NCI-H2227 treated with DMSO at 0.1 percent for 48 hours (cell line): ENCODE measurements at regions not wholly inside any gene's neighbourhood (a gene's known extent, or its start where the extent isn't known, plus 50 kb on each side); places are given as distances from the start of the nearest gene placed in this dataset.
"Not testable (repeated sequence)": the region's sequence is repeated elsewhere in the genome, so short reads cannot be mapped to it uniquely, and the experiment has no call there.

Experiments
- DNase-seq: peaks from one replicate; lab custom pipeline; 2025; lab: John Stamatoyannopoulos, UW

DNA sequence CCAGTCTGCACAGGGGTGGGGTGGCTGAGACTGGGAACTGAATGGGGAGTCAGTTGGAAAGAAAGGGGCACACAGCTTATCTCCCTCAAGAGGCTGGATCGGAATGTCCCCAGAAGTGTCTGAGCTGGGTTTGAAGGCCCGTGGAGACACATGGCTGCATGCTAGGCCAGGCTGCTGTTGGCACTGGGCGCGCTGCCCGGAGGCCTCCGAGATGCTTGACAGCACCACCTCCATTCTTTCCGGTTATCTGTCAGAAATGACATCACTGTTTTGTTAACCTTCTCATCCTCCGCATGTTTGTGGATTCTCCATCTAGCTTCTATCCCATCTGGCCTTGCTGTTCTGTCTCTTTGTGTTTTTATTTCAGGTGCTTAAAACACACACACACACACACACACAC is 85.5 kb downstream of the APIP start:
- DNase-seq: no peak

DNA sequence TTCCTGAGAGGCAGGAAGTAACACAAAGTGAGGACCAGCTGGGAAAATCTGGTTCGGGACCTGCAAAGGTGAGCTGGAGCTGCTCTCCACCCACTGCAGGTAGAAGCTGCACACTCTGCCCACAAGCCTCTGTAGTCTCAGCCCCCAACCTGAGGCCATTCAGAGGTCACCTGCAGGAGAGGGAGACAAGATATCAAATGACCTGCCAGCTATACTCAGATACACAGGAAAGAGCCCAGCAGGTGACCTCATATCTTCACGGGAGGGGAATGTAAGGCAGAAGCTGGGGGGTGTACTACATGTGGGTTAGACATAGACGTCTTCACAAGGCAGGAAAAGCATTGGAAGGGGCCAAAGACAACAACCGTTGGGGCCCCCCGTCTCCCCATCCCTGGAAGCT is 86.1 kb downstream of the APIP start:
- no peak for DNase-seq

DNA sequence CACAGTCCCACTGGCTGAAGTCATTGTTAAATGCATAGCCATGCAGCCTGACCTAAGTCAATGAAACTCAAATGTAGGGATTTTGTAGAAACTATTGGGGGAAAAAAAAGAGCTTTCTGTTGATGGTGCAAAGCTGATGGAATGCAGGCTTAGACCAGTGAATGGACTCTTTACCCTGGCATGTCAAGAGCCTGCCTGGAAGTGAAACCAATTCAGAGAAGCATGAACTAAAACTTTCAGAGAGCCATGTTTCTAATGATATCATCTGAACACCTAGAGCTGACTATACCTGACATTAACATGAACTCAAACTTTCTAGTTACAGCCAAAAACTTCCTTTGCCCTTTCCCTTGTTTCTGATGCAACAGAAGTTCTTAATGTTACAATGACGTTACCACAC is 89.0 kb downstream of the APIP start:
- DNase-seq: no peak

DNA sequence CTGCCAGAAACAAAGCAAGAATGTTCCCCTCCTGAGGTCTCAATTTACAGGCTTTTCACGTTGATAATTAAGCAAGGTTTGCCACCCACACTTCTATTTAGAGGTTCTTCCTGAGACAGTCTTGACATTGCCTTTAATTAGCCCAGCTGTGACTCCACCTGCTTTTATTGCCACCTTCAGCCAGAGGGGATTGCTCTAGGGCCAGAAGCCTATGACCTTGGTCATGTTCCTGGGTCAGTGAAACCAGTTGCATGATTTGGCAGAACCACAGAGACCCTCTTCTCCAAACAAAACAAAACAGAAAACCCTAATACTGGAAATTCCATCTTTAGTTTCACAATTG is 89.8 kb downstream of the APIP start:
- DNase-seq: no peak

DNA sequence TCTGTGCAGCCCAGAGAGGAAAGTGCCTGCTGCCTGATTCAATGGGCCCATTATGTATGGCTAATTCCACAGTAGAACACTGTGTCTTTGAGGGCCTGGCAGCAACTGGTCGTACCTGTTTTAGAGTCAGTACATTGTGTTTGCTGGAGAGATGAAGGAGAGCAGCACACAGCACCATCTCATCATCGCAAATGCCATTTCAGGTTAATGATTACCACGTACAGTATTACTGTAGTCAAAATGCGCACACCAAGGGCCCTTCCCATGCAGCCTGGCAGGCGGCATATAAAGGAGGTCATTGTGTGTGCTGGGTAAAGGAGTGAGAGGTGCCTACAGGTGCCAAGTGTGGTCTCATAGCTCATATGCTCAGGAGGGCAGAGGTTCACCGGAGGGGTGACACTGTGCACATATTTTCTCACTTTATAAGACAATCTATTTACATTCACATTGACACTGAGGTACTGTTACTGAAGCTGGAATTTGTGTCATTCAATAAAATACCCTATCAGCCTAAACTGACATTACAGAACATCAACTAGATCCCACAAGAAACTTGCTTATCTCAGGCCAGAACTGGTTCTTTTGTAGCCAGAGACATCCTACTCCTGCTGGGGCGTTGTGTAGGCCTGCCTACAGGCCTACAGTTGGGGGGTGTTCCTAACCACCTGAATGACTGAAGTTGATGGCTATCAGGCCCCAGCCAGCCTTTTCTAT is 90.4 kb downstream of the APIP start:
- DNase-seq: no peak

DNA sequence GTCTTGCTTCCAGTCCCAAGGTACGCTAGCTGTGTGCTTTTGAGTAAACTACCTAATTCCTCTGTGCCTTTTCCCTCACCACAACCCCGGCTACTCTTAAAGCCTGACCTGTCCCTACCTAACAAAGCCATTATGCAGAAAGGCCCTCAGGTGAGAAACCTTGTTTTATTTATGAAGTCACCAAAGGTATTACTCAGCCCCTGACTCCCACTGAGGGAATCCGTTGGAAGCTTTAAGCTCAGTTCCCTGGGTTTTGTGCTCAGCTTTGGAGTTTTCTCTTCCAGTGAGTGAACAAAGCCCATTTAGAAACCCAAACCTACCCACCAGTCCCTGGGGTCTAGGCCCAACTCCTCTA is 90.9 kb downstream of the APIP start:
- no peak for DNase-seq

DNA sequence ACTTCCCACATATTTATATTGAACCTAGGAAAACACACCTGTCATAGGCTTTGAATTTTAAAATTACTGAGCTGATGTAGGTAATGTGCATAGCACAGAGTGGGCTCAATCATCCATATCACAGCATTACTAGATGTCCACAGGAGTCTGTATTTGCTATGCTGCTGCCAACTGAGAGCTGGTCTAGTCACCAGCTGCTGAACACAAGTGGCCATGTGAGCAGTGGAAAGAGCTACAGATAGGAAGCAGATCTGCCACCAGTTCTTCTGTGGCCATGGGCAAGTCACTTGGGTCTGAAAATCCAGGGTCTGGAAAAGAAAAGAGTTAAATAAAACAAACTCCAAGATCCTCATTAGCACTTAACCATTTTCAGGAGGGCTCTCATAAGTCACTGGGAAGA is 91.8 kb downstream of the APIP start:
- no peak for DNase-seq

DNA sequence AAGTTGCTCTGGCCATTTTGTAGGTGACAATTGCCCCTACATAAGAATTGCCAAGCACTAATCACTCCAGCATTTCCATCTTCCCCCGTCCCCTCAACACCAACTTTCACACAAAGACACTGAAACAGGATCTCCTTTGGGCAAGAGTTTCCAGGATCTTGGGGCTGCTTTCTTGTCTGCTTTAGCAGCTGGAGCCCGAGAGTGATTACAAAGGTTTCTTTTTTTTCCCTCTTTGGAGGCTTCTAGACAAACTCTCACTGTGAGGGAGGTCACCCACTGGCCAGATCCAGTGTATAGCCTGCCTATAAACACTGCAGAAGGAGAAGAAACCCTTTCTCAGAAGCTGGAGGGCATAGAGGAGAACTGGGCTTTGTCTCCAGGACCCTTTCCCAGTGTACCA is 92.5 kb downstream of the APIP start:
- no peak for DNase-seq

DNA sequence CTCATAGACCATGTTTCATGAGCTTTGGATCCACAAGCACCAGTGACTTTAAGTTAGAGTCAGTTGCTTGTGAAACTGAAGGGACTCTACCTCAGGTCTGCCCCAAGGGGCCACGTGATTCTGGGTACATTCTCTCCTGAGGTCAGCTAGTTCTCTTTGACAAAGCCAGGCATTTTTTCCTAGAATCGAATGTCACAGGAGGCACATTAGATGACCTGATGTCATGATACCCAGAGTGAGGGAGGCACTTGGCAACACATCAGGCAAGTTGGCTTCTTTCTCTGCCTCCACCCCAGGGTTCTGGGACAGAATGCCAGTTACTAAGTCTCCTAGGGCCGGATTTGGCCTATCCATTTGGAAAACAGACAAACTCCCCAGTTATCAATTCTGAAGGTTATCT is 93.0 kb downstream of the APIP start:
- no peak for DNase-seq

DNA sequence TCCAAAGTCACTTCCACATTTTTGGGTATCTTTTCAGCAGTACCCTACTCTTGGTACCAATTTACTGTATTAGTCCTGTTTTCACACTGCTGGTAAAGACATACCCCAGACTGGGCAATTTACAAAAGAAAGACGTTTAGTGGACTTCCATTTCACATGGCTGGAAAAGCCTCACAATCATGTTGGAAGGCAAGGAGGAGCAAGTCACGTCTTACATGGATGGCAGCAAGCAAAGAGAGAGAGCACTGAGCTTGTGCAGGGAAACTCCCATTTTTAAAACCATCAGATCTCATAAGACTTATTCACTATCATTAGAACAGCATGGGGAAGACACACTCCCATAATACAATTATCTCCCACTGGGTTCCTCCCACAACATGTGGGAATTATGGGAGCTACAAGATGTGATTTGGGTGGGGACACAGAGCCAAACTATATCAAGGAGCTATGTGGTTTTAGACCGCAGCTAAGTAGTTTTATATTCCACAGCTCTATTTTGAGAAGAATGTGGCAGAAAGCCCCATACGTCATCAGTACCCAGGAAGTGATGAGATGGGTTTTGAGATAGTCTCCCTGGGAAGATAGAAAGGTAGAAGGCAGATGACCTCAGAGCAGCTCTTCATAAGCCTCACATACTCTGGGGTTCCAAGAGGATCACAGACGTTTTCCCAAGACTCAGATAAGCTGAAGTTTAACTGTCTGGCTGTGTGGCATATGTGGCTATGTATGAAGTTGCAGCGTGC is 96.3 kb downstream of the APIP start:
- DNase-seq: no peak

DNA sequence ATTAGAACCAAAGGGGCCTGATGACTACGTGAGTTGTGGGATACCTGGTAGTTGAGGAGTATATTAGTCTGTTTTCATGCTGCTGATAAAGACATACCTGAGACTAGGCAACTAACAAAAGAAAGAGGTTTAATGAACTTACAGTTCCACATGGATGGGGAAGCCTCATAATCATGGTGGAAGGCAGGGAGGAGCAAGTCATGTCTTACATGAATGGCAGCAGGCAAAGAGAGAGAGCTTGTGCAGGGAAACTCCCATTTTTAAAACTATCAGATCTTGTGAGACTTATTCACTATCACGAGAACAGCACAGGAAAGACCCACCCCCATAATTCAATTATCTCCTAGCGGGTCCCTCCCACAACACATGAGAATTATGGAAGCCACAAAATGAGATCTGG is 98.4 kb downstream of the APIP start:
- not testable (repeated sequence) for DNase-seq

DNA sequence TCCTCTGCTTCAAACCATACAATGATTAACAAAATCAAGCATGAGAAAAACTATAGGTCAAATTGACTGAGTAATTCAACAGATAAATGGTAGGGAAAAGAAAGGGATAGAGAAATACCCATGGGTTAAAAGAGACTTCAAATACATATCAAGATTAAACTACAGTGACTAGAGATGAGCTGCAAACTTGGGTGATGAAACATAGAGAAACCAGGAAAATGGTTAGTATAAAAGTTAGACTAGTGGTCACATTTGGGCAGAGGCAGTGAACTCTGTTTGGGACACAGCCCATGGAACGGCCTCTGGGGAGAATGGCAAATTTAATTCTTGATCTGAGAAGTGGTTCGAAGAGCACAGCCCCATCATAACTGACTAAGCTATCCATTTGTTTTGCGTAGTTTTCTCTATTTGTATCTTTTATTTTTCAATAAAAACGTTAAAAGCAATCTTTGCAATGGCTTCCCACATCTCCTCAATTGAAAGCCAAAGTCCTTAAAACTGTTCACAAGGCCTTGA is 99.4 kb downstream of the APIP start:
- no peak for DNase-seq

DNA sequence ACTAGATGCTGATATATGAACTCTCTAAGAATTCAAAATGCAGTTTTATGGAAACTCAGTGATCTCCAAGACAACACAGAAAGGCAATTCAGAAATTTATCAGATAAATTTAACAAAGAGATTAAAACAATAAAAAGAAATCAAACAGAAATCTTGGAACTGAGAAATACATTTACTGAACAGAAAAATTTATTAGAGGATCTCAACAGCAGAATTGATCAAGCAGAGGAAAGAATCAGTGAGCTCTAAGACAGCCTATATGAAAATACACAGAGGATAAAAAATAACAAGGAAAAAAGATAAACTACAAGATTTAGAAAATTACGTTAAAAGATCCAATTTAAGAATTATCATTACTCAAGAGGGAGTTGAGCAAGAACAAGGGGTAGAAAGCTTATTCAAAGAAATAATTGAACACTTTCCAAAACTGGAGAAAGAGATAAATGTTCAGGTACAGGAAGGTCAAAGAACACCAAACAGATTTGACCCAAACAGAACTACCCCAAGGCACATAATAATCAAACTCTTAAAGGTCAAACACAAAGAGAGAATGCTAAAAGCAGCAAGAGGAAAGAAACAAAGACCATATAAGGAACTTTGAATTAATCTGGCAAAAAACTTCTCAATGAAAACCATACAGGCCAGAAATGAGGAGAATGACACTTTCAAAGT is 103.1 kb downstream of the APIP start:
- no peak for DNase-seq

DNA sequence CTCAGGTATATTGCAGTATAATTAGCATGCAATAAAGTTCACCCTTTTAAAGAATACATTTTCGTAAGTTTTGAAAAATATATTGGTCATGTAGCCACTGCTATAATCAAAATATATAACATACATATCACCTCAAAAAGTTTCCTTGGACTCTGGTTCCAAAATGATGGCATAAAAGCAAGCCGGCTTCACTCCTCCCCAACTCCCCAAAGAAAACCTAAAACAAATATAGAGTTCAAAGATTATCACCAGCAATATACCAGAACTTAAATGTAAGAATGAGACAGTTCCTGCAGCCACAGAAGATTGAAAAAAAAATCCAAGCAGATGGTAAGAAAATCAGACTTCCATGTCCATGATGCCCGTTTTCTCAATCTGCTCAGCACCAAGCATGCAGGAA is 104.3 kb downstream of the APIP start:
- DNase-seq: no peak

DNA sequence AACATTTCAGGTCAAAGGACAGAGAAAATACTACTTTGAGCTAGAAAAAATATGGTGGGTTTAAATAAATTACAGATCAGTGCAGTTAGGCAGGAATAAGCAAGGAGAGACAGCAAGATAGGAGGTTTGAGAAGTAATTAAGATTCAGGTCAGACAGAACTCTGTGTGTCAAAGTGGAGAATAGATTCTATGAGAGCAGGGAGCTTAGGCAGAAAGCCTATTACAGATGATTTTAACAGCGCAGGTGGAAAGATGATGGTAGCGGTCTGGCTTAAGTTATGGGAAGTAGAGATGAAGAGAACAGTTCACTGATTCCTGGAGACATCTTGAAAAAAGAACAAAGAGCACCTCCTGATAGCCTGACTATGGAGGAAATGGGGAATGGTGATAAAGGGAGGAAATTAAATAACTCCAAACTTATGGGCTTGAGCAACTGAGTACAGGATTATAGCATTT is 106.0 kb downstream of the APIP start:
- DNase-seq: no peak

DNA sequence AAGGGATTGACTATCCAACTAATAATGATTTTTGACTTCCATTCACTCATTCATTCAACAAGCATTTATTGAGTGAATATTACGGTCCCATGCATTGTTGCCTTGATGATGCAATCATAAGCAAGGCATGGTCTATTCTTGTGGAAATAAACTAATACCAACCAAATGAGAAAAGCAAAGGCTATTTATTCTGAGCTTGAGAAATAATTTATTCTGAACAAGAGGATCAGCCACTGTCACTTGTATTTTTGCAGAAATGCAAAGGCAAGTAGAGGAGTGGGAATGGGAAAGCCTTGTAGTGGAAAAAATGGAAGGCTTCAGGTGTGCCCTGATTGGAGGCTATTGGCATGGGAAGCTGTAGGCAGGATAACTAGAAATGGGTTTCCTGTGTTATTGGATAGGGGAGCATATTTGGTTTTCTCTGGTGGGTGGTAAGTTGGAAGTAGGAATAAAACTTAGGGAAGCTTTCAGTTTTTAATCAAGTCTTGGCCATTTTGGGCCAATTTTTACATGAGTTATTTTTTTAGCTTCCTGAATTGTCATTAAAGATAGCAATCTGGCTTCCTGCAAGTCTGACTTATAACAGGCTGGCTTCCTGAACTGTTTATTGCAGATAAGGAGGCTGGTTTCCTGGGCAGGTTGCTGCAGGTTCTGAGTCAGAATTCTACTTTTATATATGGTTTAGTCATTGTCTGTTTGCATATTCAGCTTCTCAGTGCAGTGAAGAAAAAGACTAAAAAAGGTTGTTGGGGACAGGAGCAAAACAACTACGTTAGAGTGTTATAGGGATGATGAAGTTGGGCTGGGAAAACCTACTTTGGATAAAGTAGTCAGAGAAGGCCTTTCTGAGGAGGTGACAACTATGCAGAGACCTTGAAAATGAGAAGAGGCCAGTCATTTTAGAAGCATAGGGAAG is 106.7 kb downstream of the APIP start:
- no peak for DNase-seq

DNA sequence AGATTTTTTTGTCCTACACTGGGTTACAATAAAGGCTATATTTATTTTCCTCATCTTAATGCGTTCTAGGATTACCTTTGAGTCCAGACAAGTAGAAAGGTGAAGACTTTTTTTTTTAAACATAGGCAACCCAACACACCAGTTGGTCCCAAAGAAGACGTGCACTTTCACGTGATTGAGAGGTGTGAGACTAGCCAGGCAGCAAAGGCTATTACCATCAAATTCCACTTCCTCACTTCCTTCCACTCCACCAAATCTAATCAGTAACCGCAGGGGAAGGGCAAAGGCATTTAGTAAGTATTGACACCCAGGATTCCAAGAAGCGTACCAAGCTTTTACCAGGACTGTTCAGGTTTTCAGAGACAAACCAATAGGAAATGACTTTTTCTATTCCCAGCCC is 109.3 kb downstream of the APIP start:
- no peak for DNase-seq

DNA sequence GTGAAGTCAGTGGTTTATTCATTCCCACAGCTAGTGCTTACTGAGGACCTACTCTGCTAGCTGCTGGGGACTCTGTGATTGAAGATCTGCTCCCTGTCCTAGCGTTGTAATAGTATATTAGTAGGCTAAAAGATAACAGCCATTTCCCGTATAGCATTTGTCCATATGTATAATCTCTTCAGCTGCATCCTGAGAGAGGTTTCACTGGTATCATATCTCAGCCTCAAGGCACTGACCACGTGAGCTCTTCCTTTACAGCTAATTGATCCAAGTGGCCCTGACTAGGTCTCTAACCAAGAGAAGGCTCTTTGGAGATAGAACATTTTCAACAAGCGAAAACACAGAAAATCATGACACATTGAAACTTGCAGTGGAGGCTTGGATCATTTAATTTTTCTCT is 110.2 kb downstream of the APIP start:
- DNase-seq: no peak

DNA sequence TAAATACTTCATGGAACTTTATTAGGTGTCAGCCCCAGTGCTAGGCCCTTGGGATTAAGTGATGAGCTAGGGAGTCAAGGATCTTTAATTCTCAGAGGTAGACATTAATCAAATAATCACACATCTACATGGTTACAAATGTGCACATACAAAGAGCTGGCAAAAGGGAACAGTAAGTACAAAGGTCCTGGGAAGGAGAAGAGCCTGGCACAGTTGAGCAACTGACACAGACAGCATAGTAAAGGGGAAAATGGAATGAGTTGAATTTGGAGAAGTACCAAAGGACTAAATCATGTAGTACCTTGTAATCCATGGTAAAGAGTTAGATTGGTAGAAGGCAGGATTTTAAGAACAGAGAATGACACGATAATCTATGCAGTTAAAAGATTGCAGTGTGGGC is 116.3 kb downstream of the APIP start:
- DNase-seq: no peak

DNA sequence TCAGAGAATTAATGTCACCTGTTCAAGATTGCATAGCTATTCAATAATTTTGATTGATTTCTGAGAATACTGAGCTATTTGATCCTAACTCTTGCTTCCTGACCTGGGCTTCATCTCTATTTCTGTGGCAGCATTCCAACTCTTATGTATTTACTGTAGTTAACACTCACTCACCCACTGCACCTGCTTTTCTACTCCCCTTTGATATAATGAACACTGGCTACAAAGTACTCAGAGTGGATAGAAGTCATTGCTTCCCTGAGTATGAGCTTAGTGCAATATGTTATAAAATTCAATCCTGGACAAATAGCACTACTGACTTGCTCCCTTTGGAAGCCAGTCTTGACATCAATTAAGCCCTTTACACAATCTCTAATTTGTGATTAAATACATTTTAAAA is 117.2 kb downstream of the APIP start:
- no peak for DNase-seq

DNA sequence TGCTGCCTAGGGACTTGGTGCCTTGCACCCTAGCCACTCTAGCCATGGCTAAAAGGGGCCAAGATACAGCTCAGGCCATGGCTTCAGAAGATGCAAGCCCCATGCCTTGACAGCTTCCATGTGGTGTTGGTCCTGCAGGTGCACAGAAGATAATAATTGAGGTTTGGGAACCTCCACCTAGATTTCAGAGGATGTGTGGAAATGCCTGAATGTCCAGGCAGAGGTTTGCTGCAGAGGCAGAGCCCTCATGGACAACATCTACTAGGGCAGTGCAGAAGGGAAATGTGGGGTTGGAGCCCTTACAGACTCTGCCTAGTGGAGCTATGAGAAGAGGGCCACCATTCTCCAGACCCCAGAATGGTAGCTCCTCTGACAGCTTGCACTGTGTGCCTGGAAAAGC is 118.7 kb downstream of the APIP start:
- not testable (repeated sequence) for DNase-seq

DNA sequence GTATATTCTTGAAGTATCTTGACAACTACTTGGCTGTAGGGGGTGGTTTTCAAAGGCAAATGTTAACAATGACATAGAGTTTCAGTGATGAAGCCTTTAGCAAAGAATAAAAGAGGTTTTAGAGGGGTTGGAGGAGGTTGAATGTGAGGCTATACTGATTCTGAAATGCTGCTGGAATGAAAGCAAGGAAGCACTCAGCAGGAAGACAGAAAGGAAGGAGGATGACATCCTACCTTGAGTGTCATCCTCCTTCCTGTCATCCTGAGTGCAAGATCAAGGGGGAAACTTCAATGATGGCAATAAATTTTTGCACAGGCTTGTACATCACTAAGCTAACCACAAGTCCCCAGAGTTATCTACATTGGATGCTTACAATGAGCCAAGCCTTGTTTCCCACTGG is 120.5 kb downstream of the APIP start:
- DNase-seq: no peak
